Keratinocyte (primary cell): ENCODE measurements at regions not wholly inside any gene's neighbourhood (a gene's known extent, or its start where the extent isn't known, plus 50 kb on each side); places are given as distances from the start of the nearest gene placed in this dataset.

Experiments
- EZH2 ChIP-seq: IDR thresholded peaks from one replicate; pipeline ENCODE4 v1.6.1; 2012; ENCODE audit warnings: inconsistent platforms, mild to moderate bottlenecking, low read length, moderate library complexity
- TF ChIP-seq, protein P1 (sequence below), 3 experiments: IDR thresholded peaks in 1 of 3; conservative IDR thresholded peaks in 1 of 3; optimal IDR thresholded peaks in 1 of 3; 2 replicates in 2 of 3; 3 replicates in 1 of 3; pipeline versions ENCODE3 to v1.5.1; 2011; ENCODE audit warnings: low read length in 3 of 3, mild to moderate bottlenecking in 3 of 3, moderate library complexity in 2 of 3, control low read depth in 1 of 3, inconsistent platforms in 1 of 3; ENCODE audit not compliant: insufficient read depth in 2 of 3; ENCODE audit errors: extremely low read depth in 1 of 3

DNA sequence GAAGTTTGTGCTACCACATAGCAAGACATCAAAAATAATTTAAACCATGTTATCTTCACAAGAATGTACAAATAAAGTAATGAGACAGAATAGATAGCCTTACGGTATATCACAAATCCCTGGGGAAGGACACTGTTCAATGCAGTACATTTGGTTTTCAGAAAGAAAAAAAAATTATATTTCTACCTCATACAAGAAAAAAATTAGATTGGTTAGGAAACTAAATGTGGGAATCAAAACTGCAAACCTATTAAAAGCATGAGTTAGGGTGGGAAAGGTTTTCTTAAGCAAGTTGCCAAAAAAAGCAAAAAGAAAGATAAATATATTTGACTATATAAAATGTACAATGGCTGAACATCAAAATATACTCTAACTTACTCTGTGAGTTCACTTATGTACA is 201.9 kb upstream of the NREP start:
- TF ChIP-seq, protein P1, sequence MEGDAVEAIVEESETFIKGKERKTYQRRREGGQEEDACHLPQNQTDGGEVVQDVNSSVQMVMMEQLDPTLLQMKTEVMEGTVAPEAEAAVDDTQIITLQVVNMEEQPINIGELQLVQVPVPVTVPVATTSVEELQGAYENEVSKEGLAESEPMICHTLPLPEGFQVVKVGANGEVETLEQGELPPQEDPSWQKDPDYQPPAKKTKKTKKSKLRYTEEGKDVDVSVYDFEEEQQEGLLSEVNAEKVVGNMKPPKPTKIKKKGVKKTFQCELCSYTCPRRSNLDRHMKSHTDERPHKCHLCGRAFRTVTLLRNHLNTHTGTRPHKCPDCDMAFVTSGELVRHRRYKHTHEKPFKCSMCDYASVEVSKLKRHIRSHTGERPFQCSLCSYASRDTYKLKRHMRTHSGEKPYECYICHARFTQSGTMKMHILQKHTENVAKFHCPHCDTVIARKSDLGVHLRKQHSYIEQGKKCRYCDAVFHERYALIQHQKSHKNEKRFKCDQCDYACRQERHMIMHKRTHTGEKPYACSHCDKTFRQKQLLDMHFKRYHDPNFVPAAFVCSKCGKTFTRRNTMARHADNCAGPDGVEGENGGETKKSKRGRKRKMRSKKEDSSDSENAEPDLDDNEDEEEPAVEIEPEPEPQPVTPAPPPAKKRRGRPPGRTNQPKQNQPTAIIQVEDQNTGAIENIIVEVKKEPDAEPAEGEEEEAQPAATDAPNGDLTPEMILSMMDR (optimal IDR thresholded peaks at IDR 0.05 in 1 of 3, IDR thresholded peaks at IDR 0.05 in 1 of 3, conservative IDR thresholded peaks at IDR 0.05 in 1 of 3; ENCODE audit: extremely low read depth in 1 of 3, insufficient read depth in 2 of 3, low read length in 3 of 3): no peak
- TF ChIP-seq EZH2: no peak
